GM23248 (cell line): ENCODE measurements at regions not wholly inside any gene's neighbourhood (a gene's known extent, or its start where the extent isn't known, plus 50 kb on each side); places are given as distances from the start of the nearest gene placed in this dataset.

Experiments
- EZH2 ChIP-seq: fragments of 200-600 bp; sonication (generic); IDR thresholded peaks from 2 replicates; pipeline ENCODE4 v1.6.1; 2018; ENCODE audit warnings: antibody characterized with exemption, mild to moderate bottlenecking; ENCODE audit not compliant: insufficient read depth, poor library complexity, severe bottlenecking
- EZH2phosphoT487 ChIP-seq: fragments of 200-600 bp; sonication (generic); IDR thresholded peaks from 2 replicates; pipeline ENCODE4 v1.6.1; 2018; ENCODE audit warnings: antibody characterized with exemption, moderate library complexity, mild to moderate bottlenecking, low read depth; ENCODE audit not compliant: insufficient read depth

- TF ChIP-seq EZH2phosphoT487 (no peak), EZH2 (no peak)
These were observed 98.1 kb downstream of the DIRAS2 start for GRCh38 chr9:90544488-90544887.
